ENCODE measurements at regions not wholly inside any gene's neighbourhood (a gene's known extent, or its start where the extent isn't known, plus 50 kb on each side); places are given as distances from the start of the nearest gene placed in this dataset.

GRCh38 chr22:27270818-27271510 is 530.6 kb downstream of the MN1 start:
- no peak for DNase-seq
- H3K27ac ChIP-seq (ENCODE audit: low read length), result no peak overlapping the region
- no peaks in the 10 kb centered on the region for H3K79me2 ChIP-seq (ENCODE audit: low read length)
- H2AFZ ChIP-seq (ENCODE audit: low read length), result no peak overlapping the region
- peaks cover 92% of the 10 kb centered on the region for H3K27me3 ChIP-seq (replicated peaks; ENCODE audit: insufficient read depth, low read length)
- H3K4me1 ChIP-seq (ENCODE audit: low read length), result no peaks in the 10 kb centered on the region
- no peak overlapping the region for H3K4me2 ChIP-seq (ENCODE audit: low read depth, low read length)
- H3F3A ChIP-seq (ENCODE audit: insufficient read depth, low read length), result no peaks in the 10 kb centered on the region
- H3K9ac ChIP-seq (ENCODE audit: low read length), result no peak overlapping the region
- no peaks in the 10 kb centered on the region for H3K9me3 ChIP-seq (replicated peaks; ENCODE audit: insufficient read depth, low read length)
- no peaks in the 10 kb centered on the region for H4K20me1 ChIP-seq (ENCODE audit: insufficient read depth, low read length)
- TF ChIP-seq EZH2phosphoT487 (IDR thresholded peaks at IDR 0.05; ENCODE audit: low read length), result no peak
- no peak for TF ChIP-seq EZH2 (optimal IDR thresholded peaks at IDR 0.05; ENCODE audit: low read depth, low read length)
- TF ChIP-seq CTCF (IDR thresholded peaks at IDR 0.05; ENCODE audit: low read length), result no peak
- H3K9me2 ChIP-seq (replicated peaks; ENCODE audit: insufficient read depth, low read length), result no peaks in the 10 kb centered on the region
- H3K4me3 ChIP-seq (ENCODE audit: low read length), result no peak overlapping the region
- no peaks in the 10 kb centered on the region for H3K36me3 ChIP-seq (replicated peaks; ENCODE audit: insufficient read depth, low read length)

- Histone ChIP-seq H3K4me3 (ENCODE audit: low read length) (no peak overlapping the region), H3F3A (ENCODE audit: insufficient read depth, low read length) (no peaks in the 10 kb centered on the region), H3K4me2 (ENCODE audit: low read depth, low read length) (no peak overlapping the region), H2AFZ (ENCODE audit: low read length) (no peak overlapping the region), H3K9me3 (replicated peaks; ENCODE audit: insufficient read depth, low read length) (no peaks in the 10 kb centered on the region), H3K27me3 (replicated peaks; ENCODE audit: insufficient read depth, low read length) (peaks cover 75% of the 10 kb centered on the region), H3K36me3 (replicated peaks; ENCODE audit: insufficient read depth, low read length) (no peaks in the 10 kb centered on the region), H3K79me2 (ENCODE audit: low read length) (no peaks in the 10 kb centered on the region), H3K27ac (ENCODE audit: low read length) (no peak overlapping the region), H4K20me1 (ENCODE audit: insufficient read depth, low read length) (no peaks in the 10 kb centered on the region), H3K9me2 (replicated peaks; ENCODE audit: insufficient read depth, low read length) (no peaks in the 10 kb centered on the region), H3K4me1 (ENCODE audit: low read length) (no peaks in the 10 kb centered on the region), H3K9ac (ENCODE audit: low read length) (no peak overlapping the region)
- TF ChIP-seq EZH2 (optimal IDR thresholded peaks at IDR 0.05; ENCODE audit: low read depth, low read length), result no peak
- no peak for TF ChIP-seq EZH2phosphoT487 (IDR thresholded peaks at IDR 0.05; ENCODE audit: low read length)
- no peak for TF ChIP-seq CTCF (IDR thresholded peaks at IDR 0.05; ENCODE audit: low read length)
- DNase-seq, result no peak
Observed at GRCh38 chr22:27273436-27273835, 528.1 kb downstream of the MN1 start.

- Histone ChIP-seq H3K9ac (ENCODE audit: low read length) (no peak overlapping the region), H2AFZ (ENCODE audit: low read length) (no peak overlapping the region), H4K20me1 (ENCODE audit: insufficient read depth, low read length) (no peaks in the 10 kb centered on the region), H3F3A (ENCODE audit: insufficient read depth, low read length) (no peaks in the 10 kb centered on the region), H3K27me3 (replicated peaks; ENCODE audit: insufficient read depth, low read length) (peaks cover 75% of the 10 kb centered on the region), H3K4me1 (ENCODE audit: low read length) (no peaks in the 10 kb centered on the region), H3K9me2 (replicated peaks; ENCODE audit: insufficient read depth, low read length) (no peaks in the 10 kb centered on the region), H3K9me3 (replicated peaks; ENCODE audit: insufficient read depth, low read length) (no peaks in the 10 kb centered on the region), H3K27ac (ENCODE audit: low read length) (no peak overlapping the region), H3K4me2 (ENCODE audit: low read depth, low read length) (no peak overlapping the region), H3K79me2 (ENCODE audit: low read length) (no peaks in the 10 kb centered on the region), H3K36me3 (replicated peaks; ENCODE audit: insufficient read depth, low read length) (no peaks in the 10 kb centered on the region), H3K4me3 (ENCODE audit: low read length) (no peak overlapping the region)
- DNase-seq, result no peak
- no peak for TF ChIP-seq CTCF (IDR thresholded peaks at IDR 0.05; ENCODE audit: low read length)
- TF ChIP-seq EZH2phosphoT487 (IDR thresholded peaks at IDR 0.05; ENCODE audit: low read length), result no peak
Observed at GRCh38 chr22:27273853-27274252, 527.7 kb downstream of the MN1 start.

Measured in MM.1S (cell line).